GM23248 (cell line): ENCODE measurements at regions not wholly inside any gene's neighbourhood (a gene's known extent, or its start where the extent isn't known, plus 50 kb on each side); places are given as distances from the start of the nearest gene placed in this dataset.

Source experiments
- EZH2 ChIP-seq: fragments of 200-600 bp; sonication (generic); IDR thresholded peaks from 2 replicates; pipeline ENCODE4 v1.6.1; 2018; ENCODE audit warnings: antibody characterized with exemption, mild to moderate bottlenecking; ENCODE audit not compliant: insufficient read depth, poor library complexity, severe bottlenecking
- EZH2phosphoT487 ChIP-seq: fragments of 200-600 bp; sonication (generic); IDR thresholded peaks from 2 replicates; pipeline ENCODE4 v1.6.1; 2018; ENCODE audit warnings: antibody characterized with exemption, moderate library complexity, mild to moderate bottlenecking, low read depth; ENCODE audit not compliant: insufficient read depth

- no peak for TF ChIP-seq EZH2
- no peak for TF ChIP-seq EZH2phosphoT487
Observed at GRCh38 chr12:45634273-45634917, 95.1 kb upstream of the ARID2 start.
